HG03135 (cell line): ENCODE measurements at regions not wholly inside any gene's neighbourhood (a gene's known extent, or its start where the extent isn't known, plus 50 kb on each side); places are given as distances from the start of the nearest gene placed in this dataset.

Experiments used
- ATAC-seq: cut with Tn5 transposase; IDR thresholded peaks from one replicate; pipeline ENCODE4 v1.9.1; 2021; ENCODE audit warnings: mild to moderate bottlenecking, moderate library complexity; ENCODE audit not compliant: unreplicated experiment

- ATAC-seq, result no peak
Measured at GRCh38 chr22:49215840-49216239, 611.8 kb downstream of the BRD1 start.

GRCh38 chr22:49214976-49215375, 612.7 kb downstream of the BRD1 start:
- ATAC-seq, result no peak

- no peak for ATAC-seq
Measured at GRCh38 chr22:49213731-49214352, 613.8 kb downstream of the BRD1 start.

- no peak for ATAC-seq
Measured at GRCh38 chr22:49212466-49212865, 615.2 kb downstream of the BRD1 start.

DNA sequence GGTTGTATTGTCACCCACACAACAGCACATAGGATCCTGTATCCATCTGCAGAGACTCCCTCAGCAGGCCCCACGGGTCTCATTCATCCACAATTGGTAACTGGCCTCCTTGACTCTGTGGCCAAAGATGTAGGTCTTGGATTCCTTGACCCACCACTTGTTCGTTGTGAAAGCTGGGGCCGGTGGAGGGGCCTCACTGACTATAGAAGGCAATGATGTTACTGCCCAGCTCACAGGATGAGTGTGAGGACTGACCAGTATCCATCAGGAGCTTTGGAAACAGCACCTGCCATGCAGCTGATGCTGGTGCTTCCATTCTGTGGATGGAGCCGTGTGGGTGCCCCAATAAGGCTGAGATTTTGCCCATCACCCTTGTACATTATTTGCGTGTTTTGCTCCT, 615.7 kb downstream of the BRD1 start:
- no peak for ATAC-seq

DNA sequence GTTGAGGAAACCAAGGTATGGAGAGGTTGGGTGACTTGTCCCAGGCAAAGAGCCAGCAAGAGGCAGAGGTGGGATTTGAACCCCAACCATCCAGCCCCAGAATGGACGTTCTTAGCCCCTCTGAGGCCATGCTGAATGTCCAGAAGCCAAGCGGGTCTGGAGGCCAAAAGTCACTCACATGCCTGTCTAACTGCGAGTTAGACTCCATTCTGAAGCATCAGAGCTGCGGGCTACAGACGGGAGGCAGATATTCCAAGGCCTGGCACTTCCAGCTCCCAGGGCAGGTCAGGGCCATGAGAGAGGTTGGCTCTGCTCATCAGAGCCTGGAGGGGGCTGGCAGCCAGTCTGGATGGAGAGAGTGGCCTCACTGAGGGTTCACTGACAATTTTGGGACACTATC, 616.5 kb downstream of the BRD1 start:
- ATAC-seq, result no peak

GRCh38 chr22:49210606-49211005, 617.1 kb downstream of the BRD1 start:
- no peak for ATAC-seq

DNA sequence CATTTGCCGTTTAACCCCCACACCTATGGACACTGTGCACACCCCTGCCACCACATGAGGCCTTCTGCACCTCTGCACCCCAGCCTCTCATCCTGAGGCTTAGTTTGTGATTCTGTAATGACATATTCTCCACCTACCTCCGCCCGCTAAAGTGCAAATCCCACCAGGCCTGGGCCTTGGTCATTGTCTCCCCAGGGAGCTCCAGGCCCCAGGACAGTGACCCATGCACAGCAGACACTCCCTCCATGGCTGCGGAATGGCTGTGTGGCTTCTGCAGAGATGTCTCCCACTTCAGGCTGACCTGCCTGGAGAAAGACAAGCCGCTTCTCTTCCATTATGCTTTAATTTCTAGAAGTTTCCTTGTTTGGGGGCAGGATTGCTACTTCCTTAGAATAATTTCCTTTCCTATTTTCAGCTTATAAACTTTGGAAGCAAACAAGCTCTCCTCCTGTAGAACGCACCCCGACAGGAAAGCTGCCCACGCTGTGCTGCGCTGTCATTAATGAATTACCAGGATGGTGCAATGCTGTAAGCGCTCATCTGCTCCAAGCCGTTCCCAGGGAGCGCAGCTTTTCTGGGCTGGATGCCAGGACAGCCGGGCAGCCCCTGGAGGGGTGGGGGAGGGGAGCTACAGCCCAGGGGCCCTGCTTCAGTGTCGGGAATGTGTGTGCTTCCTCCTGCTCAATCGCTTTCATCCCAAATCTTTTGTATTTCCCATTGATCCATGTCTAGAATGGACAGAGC, 618.0 kb downstream of the BRD1 start:
- no peak for ATAC-seq

GRCh38 chr22:49208768-49209252, 618.9 kb downstream of the BRD1 start:
- no peak for ATAC-seq

DNA sequence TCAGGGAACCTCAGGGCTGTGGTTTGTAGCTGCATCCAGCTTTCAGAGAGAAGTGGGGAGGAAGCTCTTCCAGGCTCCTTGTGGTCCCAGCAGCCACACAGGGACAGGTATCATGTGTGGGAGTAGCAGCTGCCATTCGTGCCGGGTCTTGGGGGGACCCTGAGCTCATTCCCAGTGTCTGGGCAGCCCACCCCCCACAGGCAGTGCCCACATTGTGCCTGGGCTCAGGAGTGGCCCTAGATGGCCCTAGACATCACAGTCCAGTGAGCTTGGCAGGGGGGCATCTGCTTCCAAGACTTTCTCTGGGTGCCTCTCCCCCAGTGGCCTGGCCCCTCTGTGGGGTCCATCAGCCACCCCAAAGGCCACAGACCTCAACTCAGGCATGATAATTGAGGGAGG, 619.7 kb downstream of the BRD1 start:
- no peak for ATAC-seq

DNA sequence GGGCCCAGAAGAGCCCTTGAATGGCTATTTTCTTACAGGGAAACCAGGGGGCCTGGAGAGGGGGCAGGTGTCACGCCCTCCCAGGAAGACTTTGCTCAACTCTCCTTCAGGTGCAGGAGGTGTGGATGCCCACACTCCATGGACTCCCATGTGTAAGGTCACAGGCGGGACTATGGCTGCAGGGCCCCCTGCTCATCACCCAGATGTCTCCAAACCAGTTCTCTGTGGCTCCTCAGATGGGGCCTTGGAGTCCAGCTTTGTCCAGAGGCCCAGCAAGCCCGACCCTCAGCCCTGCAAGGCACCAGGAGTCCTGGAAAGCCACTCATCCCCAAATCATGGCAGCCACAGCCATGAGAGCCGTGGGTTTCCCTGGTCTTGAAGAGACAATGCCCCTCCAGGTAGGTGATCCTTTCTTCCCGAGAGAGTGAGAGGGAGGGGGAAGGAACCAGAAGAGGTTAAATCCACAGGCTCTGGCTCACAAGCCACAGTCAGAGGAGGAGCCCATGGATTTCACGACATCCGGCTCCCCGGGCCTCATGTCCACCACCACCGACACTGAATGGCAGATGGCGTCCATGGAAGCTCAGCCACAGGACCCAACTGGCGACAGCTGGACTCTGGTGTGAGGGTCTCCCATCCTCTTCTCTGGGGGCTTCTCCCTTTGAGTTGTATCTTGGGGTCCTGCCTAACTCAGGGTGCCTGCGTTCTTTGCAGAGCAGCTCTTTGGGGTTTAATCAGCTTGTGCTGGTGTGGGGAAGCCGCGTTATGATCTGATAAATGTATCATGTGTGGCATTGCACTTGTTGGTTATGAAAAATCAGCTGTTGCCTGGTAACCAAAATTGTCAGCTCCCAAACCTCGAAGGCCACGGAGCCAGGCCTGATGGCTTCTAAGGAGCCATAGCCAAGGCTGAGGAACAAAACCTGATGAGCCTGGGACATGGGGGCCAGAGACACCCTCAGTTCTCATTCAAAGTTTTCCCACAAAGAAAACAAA, 620.4 kb downstream of the BRD1 start:
- no peak for ATAC-seq

DNA sequence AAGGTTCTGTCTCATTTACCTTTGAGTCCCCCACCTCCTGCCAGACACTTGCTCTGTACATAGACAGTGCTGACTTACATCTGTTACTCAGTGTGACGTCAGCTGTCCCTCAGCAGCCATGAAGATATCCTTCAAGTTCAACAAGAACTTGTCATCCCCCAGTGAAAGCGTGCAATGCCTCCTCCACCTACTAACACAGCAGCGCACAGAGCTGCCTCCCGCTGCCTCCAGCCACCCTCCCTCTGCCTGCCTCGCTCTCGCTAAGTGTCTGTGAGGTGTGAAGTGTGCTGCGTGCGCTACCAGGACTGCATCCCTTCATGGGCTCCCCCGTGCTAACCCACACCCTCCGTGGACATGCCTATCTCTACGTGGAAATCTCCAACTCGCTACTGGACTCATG, 621.4 kb downstream of the BRD1 start:
- no peak for ATAC-seq

DNA sequence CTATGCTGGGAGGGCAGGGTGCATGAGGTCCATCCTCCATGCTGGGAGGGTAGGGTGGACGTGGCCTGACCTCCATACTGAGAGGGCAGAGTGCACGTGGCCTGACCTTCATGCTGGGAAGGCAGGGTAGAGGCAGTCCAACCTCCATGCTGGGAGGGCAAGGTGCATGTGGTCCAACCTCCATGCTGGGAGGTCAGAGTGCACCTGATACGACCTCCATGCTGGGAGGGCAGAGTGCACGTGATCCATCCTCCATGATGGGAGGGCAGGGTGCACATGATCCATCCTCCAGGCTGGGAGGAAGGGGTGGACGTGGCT, 622.2 kb downstream of the BRD1 start:
- no peak for ATAC-seq

GRCh38 chr22:49204599-49205482, 622.8 kb downstream of the BRD1 start:
- no peak for ATAC-seq

DNA sequence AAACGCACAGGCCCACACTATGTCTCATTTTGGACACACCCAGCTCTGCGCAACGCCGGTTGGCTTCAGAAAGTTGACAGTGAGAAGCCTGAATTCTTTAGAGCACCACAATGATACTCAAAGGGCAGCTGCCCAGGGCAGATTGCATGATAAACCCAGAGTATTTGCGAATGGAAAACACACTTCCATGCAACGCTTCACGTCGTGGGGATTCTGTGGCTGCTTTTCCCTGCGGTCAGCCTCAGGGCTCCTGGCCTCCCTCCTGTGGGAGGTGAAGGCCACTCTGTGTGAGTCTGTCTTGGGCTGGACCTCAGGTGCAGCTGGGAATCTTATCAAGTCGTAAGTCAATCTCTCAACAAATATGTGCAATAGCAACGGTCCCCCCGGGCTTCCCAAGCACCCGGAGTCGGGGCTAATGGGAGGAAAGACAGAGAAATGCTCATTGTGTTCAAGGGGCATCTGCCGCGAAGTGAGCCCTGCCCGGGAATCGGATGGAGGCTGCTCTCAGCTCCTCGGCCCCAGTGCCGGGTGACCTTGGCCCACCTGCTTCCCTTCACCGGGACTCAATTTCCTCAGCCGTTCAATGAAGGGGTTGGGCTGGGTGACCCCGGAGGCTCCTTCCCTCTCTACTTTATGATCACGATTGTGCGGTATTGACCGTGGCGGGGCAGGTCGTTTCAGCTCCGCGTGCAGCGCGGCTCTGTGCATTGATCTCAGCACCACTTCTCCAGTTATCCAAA, 623.6 kb downstream of the BRD1 start:
- no peak for ATAC-seq

DNA sequence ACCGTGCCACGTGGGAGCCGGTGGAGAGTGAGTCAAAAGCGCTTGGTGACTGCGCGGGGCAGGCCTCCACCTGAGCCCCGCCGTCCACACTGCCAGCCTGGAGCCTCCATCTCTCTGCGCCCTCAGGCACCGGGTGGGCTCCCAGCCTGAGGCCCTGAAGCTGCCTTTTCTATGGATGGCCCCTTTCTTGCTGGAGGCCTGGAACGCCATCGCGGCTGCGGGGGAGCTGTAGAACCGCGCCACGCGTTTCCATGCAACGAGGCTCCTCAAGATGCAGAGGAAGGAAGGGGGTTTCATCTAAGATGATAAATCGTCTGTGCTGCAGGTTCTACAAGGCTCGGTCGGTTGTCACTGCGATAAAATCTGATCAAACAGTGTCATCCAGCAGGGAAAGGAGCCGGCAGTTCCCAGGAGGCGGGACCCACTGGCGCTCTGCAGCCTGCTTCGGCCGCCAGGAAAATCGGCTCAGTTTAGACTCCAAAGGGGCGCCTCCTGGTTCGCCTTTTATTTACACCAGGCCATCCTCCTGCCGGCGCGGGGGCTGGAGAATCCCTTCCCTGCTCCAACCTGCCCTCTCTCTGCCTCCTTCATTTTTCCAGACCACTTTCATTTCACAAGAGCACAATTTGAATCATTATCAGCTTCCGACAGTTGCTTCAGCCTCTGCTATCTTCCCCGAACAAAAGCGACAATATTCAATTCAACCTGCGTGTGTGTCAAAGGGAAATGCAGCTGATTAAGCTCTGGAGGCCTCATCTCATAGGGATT, 624.4 kb downstream of the BRD1 start:
- ATAC-seq, result no peak

DNA sequence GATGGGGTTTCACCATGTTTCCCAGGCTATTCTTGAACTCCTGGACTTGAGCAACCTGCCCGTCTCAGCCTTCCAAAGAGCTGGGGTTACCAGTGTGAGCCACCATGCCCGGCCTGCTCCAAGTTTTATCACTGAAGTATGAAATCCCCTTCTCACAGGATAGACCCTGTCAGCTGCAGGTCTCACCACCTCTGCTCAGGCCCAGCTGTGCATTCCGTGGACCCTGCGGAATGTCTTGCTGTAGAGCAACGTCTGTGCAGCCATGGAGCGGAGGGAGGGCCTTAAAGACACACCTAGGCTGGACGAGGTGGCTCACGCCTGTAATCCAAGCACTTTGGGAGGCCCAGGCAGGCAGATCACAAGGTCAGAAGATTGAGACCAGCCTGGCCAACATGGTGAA, 625.4 kb downstream of the BRD1 start:
- no peak for ATAC-seq

GRCh38 chr22:49201046-49201970, 626.4 kb downstream of the BRD1 start:
- ATAC-seq, result no peak
